ENCODE measurements at regions not wholly inside any gene's neighbourhood (a gene's known extent, or its start where the extent isn't known, plus 50 kb on each side); places are given as distances from the start of the nearest gene placed in this dataset.
"Not testable (repeated sequence)": the region's sequence is repeated elsewhere in the genome, so short reads cannot be mapped to it uniquely, and the experiment has no call there.

GRCh38 chr10:130689743-130690626, 553.8 kb downstream of the GLRX3 start:
- no peak for DNase-seq

- DNase-seq, result no peak
Measured at GRCh38 chr10:130691776-130692175, 555.6 kb downstream of the GLRX3 start.

DNA sequence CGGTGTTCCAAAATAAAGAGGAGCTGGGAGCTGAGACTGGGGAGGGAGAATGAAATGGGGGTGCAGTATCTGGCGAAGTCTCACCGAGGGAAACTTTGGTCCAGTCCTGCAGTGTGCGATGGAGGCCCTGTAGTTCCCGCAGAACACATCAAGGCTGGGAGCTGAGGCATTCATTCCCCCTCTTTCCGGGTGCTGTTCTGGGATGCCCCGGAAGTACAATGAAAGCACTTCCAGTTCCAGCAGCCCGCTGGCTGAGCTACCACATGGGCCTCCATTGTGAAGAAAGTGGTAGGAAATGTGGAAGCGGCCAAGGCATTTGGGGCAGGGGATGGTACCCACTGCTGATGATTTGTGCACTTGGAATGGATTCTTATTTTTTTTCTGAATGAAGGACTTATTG, 560.7 kb downstream of the GLRX3 start:
- no peak for DNase-seq

GRCh38 chr10:130707389-130707979, 571.3 kb downstream of the GLRX3 start:
- DNase-seq, result no peak

- no peak for DNase-seq
Measured at GRCh38 chr10:130708465-130709070, 572.4 kb downstream of the GLRX3 start.

- no peak for DNase-seq
Measured at GRCh38 chr10:130709415-130709814, 573.2 kb downstream of the GLRX3 start.

GRCh38 chr10:130711072-130711471, 574.9 kb downstream of the GLRX3 start:
- DNase-seq, result no peak

DNA sequence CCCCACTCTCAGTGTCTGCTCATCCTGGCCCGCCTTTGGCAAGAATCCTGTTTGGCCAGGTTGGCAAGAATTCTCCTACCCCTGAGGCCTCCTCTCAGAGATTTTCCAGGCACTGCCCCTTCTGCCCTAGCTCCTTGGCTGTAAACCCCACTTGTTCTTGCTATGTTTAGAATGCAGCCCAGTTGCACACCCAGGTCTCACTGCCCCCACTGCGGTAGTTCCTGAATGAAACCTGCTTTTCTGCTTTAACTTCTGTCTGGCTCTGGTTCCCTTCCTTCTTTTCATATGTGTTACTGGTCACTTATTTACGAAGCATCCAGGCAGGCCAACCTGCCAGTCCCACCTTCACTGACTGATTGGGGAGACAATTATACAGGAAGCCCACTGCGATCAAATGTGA, 576.9 kb downstream of the GLRX3 start:
- DNase-seq, result no peak

DNA sequence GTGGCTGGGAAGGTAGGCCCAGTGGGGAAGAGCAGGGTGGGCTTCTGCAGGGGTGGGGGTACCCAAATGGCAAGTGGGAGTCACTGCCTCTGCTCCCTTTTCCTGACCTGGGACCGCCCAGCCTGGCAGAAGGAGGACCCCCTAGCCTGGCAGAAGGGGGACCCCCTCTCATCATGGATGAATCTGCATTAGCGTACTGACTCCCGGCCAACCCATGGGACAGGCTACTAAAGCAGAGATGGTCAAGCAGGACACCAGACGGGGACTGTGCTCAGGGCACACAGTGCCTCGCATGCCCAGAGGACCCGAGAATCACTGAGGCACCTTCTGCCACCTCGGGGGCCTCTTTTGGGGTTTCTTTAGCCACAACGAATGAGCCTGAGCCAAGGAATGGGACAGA, 577.5 kb downstream of the GLRX3 start:
- DNase-seq, result no peak

- no peak for DNase-seq
Measured at GRCh38 chr10:130714742-130715467, 578.7 kb downstream of the GLRX3 start.

DNA sequence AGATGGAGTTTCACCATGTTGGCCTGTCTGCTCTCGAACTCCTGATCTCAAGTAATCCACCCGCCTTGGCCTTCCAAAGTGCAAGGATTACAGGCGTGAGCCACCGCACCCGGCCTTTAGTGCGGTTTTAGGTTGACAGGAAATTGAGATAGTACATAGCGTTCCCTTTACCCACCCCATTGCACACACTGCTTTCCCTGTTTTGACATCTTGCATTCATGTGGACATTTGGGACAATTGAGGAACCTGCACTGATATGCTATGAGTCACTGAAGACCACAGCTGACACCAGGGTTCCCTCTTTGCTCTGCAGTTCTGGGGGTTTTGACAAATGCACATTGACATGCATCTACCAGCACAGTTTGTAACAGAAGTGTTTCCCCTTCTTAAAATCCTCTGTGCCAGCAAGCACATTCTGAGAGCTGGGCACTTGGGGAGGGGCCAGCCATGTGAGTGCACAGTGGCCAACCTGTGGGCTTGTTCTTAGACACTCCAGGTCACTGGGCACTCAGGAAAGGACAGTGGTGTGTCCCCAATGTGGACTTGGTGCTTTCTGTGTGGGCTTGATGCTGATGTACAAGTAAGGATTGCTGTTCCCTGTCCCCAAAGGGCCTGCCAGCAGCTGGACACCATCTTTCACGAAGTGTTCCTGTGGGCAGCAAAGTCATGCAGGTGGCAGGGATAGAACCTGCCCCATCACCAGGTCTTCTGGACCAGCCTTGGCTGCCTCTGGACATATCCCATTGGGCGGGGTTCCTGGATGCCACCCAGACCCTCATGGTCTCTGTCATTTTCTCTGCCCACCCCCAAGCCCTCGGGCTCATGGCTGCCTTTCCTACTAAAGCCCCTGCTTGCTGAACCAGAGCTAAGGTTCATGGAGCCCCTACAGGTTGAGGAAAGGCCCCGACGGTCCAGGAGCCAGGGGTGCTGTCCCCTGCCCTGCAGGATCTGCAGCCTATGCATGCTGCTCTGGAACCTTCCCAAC, 579.8 kb downstream of the GLRX3 start:
- no peak for DNase-seq

DNA sequence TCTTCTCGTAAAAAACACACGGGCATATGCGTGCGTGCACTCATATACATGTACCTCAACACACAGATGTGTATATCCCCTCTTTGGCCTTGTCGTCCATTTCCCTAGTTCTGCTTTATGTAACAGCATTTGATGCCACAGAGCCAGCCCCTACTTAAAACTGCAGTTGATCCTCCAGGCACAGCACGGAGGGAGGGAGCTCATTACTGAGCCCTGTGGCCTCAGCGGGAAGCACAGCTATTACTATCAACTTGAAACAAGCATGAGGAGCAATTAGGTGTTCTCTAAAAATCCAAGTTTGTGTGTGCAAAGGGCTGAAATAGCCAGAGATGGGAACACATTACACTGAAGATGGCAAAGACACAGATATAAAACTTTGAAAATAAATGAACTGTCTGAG, 580.9 kb downstream of the GLRX3 start:
- peak in 1 of 3 experiments; percentile 1 for DNase-seq

GRCh38 chr10:130718744-130719447, 582.7 kb downstream of the GLRX3 start:
- DNase-seq, result not testable (repeated sequence)

DNA sequence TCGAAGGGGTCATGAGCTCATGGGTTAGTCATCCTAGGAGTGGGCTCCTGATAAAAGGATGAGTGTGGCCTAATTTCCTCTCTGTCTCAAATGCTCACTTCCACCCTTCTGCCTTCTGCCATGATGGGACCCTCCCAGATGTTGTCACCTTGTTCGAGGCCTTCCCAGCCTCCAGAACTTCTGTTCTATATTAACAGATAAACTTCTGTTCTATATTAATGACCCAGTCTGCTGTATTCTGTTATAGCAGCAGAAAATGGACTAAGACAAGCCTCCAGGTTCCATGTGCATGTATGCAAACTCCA, 583.2 kb downstream of the GLRX3 start:
- no peak for DNase-seq

GRCh38 chr10:130720235-130720634, 584.0 kb downstream of the GLRX3 start:
- no peak for DNase-seq

- no peak for DNase-seq
Measured at GRCh38 chr10:130721971-130722370, 585.8 kb downstream of the GLRX3 start.

GRCh38 chr10:130723704-130724103, 587.5 kb downstream of the GLRX3 start:
- DNase-seq, result no peak

DNA sequence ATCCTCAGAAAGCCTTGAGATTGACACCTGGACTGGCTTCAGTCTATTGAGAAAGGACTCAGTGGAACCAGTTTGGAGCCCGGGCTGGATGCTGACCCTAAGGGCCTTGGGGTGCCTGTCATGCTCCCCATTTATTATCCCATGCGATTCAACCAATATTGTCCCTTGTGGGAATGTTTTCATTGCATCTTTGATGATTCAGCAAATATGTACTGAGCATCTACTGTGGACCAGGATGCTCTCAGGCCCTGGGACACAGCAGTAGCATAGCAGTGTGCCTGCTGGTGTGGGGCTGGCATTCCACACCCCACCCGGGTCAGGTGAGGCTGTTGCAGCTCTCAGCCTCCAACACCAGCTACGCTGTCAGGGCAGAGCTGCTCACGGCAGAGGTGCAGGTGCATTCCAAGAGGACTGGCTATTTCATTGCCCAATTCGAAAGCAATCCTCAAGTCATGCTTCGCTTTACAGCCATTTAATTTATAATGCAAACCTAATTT, 586.0 kb downstream of the TCERG1L start:
- no peak for DNase-seq

DNA sequence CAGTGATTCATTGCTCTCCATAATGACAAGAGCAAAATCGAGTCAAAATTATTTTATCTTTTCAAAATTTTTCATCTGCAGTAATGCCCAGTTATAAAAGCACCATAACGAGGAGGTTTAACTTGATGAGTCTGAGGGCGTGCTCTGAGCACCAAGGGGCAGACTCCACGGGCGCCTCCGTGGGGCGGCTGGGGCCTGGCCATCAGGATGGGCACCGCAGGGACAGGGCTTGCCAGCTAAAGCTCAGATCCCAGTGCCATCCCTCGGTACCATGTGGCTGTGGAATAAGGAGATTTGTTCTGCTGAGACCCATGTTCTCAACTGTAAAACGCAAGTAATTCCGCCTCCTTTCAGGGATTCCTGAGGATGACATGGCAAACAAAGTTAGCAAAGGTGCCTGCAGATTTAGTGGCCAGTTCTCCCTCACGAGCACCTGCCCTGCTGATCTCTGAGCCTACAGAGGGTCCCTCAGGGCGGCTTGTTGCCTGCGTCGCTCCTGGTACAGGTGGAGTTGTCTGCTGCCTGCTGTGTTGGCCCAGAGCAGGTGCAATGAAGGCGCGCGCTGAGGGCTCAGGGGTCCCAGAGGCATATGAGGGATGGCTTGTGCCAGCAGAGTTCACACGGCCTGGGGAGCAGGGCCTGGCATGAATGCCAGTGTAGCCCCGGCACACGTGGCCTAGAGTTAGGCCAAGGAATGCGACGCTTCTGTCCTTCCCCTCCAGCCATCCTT, 584.4 kb downstream of the TCERG1L start:
- DNase-seq, result no peak

- DNase-seq, result no peak
Measured at GRCh38 chr10:130727766-130728490, 583.6 kb downstream of the TCERG1L start.

All from NCI-H1417 (cell line).